HG03097 (cell line): ENCODE measurements at regions not wholly inside any gene's neighbourhood (a gene's known extent, or its start where the extent isn't known, plus 50 kb on each side); places are given as distances from the start of the nearest gene placed in this dataset.
"Not testable (repeated sequence)": the region's sequence is repeated elsewhere in the genome, so short reads cannot be mapped to it uniquely, and the experiment has no call there.

Experiments used
- ATAC-seq: cut with Tn5 transposase; IDR thresholded peaks from one replicate; pipeline ENCODE4 v1.9.1; 2021; ENCODE audit not compliant: unreplicated experiment, low FRiP score

- ATAC-seq = no peak
These were observed 316.8 kb downstream of the NAF1 start for GRCh38 chr4:162849937-162850336.

DNA sequence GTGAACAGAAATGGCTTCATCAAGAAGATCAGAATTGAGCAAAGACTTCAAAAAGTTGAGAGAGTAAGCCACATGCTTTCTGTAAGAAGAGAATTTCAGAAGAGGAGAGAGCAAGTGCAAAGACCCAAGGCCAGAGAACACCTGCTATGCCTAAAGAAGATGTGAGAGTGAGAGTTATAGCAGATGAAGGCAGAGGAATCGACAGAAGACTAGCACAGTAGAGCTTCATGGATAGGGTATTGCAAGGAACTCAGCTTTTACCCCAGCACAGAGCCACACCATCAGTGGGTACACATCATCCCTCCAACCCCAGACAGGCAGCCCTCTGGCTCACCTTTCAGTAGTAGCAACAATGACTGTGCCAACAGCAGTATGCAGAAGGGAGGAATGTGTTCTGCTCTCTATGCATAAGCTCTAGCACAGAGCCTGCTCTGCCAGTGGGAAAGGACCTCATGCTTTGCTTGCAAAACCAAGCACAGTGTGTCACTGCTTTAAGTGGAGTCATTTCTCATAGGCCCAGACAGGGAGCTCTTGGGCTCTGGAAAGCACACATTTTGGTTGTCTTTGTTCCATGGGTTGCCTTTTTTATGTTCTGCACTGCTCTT, 318.6 kb downstream of the NAF1 start:
- no peak for ATAC-seq

GRCh38 chr4:162841753-162842152, 324.9 kb downstream of the NAF1 start:
- ATAC-seq = no peak

DNA sequence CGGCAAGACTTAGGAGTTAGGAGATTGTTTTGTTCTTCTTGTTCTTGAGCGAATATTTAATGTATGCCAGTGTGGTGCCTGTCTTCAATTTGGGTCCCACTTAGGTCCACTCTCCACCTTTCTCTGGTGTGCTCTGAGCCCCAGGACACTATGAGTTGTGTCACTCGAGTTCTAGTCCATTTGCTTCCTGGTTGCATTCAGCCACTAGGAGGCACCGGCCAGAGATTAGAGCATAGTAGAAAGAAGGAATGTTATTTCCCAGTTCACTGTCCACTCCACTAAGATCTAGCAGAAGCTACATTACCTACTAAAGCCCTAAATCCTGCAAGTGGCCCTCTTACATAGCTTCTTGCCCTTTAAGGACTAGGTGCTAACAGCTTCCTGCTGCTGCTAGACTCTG, 326.9 kb downstream of the NAF1 start:
- ATAC-seq = no peak

DNA sequence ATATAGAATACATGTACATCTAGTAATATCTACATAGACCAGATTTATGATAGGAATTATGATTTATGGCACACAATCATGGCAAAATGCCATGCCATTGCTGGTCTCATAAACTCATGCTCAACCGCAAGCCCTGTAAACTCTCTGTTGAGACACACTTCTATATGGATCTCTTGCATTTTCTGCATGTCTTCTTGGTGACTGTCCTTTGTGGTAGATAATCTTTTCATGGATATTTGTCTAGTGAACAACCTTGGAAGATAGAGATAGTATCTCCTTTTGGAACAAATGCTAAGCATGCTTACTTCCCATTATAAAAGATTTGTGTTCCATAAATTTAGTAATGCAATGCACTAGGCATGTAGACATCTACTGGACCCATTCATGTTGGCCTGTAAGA, 328.0 kb downstream of the NAF1 start:
- ATAC-seq = no peak

- ATAC-seq = no peak
These were observed 329.0 kb downstream of the NAF1 start for GRCh38 chr4:162837679-162838078.

GRCh38 chr4:162837241-162837640, 329.4 kb downstream of the NAF1 start:
- ATAC-seq = no peak

- ATAC-seq = no peak
These were observed 329.9 kb downstream of the NAF1 start for GRCh38 chr4:162836773-162837172.

GRCh38 chr4:162836258-162836657, 330.4 kb downstream of the NAF1 start:
- not testable (repeated sequence) for ATAC-seq

DNA sequence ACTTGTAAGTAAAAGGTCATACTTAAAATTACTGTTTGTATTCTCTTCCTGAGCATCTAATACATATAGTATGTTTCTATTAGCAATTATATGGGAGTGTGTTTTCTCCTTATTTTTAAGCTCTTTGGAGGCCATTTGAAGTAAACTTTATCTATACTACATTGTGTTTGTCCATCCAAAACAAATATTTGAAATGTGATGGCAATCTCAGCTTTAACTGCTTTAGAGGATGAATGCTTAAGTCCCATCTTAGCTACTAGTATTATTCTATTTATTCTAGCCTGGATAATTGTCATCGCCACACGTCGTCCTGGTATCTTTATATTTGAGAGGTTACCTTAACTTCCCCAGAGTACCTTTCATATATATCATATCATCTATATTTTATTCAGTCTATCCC, 335.8 kb downstream of the NAF1 start:
- ATAC-seq = no peak

- not testable (repeated sequence) for ATAC-seq
These were observed 349.3 kb downstream of the NAF1 start for GRCh38 chr4:162817374-162817773.

- ATAC-seq = no peak
These were observed 362.3 kb downstream of the NAF1 start for GRCh38 chr4:162804351-162804924.

DNA sequence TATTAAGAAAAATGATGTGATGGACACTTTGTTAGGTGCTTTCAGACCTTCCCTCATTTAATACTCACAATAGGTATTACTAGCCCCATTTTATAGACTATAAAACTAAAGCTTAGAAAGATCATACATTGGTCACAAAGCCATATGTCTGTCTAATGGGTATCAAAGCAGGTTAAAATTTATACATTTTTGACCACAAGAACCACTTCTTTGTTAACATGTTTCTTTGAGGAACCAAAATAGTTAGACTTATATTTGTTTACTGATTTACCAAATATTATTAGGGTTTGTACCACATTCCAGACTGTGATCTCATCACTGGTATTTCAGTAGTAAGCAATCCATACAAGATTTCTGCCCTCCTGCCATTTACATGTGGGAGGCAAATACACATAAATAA, 363.3 kb downstream of the NAF1 start:
- ATAC-seq = peak; percentile 88

GRCh38 chr4:162797108-162797507, 369.6 kb downstream of the NAF1 start:
- no peak for ATAC-seq

DNA sequence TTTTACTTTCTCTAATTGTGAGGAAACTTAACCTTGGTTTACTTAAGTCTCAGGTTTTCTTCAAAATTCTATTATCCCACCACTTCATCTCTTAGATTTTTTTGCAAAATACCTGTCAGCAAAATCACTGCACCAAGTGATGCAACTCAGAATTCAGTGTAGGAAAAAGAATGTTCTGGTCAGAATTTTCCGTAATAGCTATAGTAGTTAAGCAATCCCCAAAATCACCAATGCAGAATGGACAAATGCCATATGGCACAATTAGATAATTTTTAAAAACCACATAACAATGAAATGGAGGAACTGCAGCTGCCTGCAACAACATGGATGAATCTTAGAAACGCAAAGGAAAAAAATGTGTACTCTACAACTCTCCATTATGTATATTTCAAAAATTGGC, 373.1 kb downstream of the NAF1 start:
- no peak for ATAC-seq

GRCh38 chr4:162793004-162793403, 373.7 kb downstream of the NAF1 start:
- ATAC-seq = no peak

DNA sequence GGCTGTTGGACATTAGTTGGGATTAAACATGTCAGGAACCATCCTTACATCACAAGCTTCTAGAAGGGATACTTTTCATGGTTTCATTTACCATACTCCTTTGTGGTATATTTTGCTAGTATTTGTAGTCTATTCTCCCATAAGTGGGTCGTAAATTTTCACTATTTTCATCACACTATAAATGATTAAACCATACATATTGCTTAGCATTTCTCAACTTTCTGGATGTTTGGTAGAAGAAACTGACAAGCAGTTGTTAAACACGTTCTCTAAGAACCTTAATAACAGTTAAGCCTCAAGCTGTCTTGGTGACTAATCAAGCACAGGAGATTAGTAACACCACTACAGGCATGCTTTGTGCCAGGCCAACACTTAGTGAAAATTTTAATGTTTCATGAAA, 375.5 kb downstream of the NAF1 start:
- ATAC-seq = no peak

GRCh38 chr4:162787120-162787519, 379.6 kb downstream of the NAF1 start:
- ATAC-seq = no peak

DNA sequence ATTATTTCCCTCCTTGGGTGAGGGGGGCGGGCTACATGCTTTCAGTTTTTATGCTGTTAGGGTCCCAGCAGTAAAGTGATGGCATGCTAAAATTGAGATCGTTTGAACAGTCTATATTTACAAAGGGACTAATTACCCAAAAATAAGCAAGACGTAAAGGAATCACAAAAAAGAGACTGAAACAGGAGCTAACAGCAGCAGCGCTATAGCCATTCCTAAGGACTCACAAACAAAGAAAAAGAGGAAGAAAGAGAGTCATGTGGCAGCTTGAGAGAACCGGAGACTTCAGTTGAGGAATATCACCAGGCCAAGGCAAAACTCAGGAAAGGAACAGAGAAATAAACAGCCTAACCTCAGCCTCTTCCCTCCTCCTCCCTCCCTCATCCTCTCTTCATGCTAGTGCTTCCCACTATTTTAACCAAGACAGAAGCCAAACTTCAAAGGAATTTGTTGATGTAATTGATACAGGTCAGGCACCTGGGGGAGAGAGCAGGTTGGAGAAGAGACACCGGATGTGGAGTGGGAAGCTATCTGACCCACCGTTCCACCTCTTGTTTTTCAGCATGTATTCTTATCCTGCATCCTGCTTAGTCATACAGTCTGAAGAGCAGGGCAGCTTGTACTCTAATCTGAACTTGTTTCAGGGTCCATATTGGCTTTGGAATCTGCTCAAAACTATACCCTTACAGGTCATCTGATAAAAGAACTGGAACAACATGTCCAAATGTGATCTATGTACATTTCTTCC, 383.7 kb downstream of the NAF1 start:
- ATAC-seq = no peak

GRCh38 chr4:162782096-162782777, 384.5 kb downstream of the NAF1 start:
- no peak for ATAC-seq

DNA sequence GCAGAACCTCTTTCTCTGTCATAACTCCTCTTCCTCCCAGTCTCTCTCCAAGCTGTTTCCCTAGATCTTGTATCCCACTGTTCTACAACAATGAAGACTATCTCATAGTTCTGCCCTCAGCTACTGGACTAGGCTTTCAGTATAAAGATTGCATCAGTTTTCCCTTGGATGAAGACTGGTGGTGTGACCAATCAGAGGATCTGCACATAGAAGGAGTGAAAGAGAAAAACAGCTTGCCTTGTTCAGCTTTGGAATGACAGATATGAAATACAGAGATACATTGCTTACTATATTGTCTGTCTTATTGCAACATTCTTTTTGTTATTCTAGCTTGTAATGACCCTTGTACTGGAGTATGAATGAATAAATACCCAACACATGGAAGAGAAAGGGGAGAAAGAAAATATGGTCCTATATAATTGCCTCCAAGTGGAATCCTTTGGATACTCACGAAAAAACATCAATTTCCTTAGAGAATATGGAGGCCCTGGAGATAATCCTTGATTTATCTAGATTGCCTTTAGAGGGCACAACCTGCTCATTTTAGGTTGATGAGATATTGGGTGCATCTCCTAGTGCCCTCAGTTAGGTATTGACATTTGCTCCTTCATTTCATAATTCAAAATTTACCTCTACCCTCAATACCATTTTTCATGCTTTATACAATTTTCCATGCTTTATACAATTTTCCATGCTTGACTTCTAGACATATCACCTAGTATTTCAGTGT, 395.8 kb downstream of the NAF1 start:
- no peak for ATAC-seq
